ENCODE measurements at regions not wholly inside any gene's neighbourhood (a gene's known extent, or its start where the extent isn't known, plus 50 kb on each side); places are given as distances from the start of the nearest gene placed in this dataset.
"Not testable (repeated sequence)": the region's sequence is repeated elsewhere in the genome, so short reads cannot be mapped to it uniquely, and the experiment has no call there.

DNA sequence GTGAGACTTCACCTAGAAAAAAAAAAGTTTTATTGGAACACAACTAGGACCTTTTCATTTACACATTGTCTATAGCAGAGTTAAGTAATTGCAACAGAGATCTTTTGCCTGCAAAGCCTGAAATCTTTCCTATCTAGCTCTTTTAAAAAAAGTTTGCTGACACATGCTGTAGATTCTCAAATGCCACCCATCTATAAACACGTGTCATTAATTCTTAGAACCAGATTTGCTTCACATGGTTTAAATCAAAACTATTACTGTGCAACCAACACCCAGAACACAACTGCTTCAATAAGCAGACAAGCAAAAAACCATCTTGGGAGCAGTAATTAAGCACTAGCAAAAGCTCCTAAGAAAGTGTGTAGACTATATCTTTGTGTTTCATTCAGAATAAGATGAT lies 55.0 kb downstream of the OXSM start:
- DNase-seq (ENCODE audit: low read depth): no peak
- in situ Hi-C loops (cut with HindIII; ENCODE audit: low pct_unique_long_range_greater_than_20kb, low sequenced_read_pairs): no loop called here

DNA sequence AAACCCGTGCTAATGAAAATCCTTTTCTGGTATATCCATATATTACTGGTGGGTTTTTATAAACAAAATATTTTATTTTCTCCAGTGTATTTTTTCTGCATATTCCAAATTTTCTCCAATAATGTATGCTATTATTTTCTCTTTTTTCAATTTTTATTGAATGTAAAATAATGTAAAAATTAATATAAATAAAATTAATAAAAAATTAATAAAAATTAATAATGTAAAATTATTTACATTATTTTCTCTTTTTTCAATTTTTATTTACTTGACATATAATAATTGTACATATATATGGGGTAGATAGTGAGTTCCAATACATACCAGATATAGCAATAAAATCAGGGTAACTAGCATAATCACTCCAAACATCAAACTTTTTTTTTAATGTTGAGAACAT lies 56.4 kb downstream of the OXSM start:
- DNase-seq (ENCODE audit: low read depth): no peak
- in situ Hi-C loops (cut with HindIII; ENCODE audit: low pct_unique_long_range_greater_than_20kb, low sequenced_read_pairs): no loop called here

- no peak for DNase-seq (ENCODE audit: low read depth)
- in situ Hi-C loops (cut with HindIII; ENCODE audit: low pct_unique_long_range_greater_than_20kb, low sequenced_read_pairs): no loop called here
These were observed 59.2 kb downstream of the OXSM start for GRCh38 chr3:25849091-25849490.

GRCh38 chr3:25849641-25850385 lies 59.9 kb downstream of the OXSM start:
- DNase-seq (ENCODE audit: low read depth): no peak
- in situ Hi-C loops (cut with HindIII; ENCODE audit: low pct_unique_long_range_greater_than_20kb, low sequenced_read_pairs): no loop called here

GRCh38 chr3:25851693-25852259 lies 61.9 kb downstream of the OXSM start:
- in situ Hi-C loops (cut with HindIII; ENCODE audit: low pct_unique_long_range_greater_than_20kb, low sequenced_read_pairs): not testable (repeated sequence)

DNA sequence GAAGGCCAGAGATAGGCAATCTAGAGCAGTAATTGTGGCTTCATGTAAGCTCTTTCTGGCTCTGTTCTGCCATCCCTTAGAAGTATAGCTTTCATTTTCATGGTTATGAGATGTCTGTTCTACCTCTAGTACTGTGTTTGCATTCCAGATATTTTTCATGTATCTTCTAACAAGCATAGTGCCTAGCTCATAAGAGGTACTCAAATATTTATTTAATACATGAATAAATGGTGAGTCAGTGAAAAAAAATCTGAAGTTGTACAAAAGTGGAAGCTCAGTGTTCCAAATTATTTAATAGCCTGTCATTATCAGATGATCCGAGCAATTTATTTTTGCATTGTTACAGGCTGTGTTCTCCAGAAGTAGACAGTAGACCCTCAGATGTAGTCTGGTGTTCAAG lies 64.3 kb downstream of the OXSM start:
- in situ Hi-C loops (cut with HindIII; ENCODE audit: low pct_unique_long_range_greater_than_20kb, low sequenced_read_pairs): no loop called here
- no peak for DNase-seq (ENCODE audit: low read depth)

More at GRCh38 chr3:25851693-25852259, 61.9 kb downstream of the OXSM start:
- not testable (repeated sequence) for DNase-seq (ENCODE audit: low read depth)

DNA sequence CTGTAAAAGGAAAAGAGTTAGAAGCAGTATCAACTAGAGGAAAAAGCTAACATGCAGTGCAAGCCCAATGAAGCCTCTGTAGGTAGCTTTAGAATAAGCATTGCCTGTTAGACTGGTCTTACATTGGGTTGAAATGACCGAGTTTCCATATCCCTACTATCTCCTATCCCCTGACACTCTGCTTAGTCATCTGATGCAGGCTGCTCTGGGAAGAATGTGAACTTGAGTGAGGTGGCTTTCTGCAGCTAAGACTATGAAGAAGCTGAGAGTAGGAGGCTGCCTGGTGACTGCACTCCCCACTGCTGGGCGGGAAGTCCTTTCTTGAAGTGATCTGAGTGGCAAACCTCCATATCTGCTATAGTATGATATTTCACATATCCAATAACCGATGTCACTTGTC lies 64.7 kb downstream of the OXSM start:
- DNase-seq (ENCODE audit: low read depth): no peak
- in situ Hi-C loops (cut with HindIII; ENCODE audit: low pct_unique_long_range_greater_than_20kb, low sequenced_read_pairs): no loop called here

DNA sequence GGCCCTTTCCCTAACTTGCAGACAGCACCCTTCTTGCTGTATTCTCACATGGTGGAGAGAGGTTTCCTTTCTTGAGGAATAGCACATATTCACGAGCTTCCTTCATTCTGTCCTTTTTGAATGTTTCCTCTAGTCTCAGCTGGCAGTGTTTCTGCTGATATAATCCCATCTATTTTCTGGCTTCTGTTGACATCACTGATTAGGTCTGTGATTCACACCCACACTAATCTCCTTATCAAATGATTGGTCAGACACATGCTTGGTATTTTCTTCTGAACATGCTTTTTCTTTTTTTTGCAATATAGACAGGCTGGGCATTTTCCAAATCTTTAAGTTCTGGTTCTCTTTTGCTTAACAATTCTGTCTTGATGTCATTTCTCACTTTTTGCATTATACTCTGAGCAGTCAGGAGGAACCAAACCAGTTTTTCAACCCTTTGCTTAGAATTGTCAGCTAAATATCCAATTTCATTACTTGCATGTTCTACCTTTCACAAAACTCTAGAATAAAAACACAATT lies 65.4 kb downstream of the OXSM start:
- DNase-seq (ENCODE audit: low read depth): no peak
- in situ Hi-C loops (cut with HindIII; ENCODE audit: low pct_unique_long_range_greater_than_20kb, low sequenced_read_pairs): no loop called here

GRCh38 chr3:25856902-25857518 lies 67.1 kb downstream of the OXSM start:
- peak; percentile 16 for DNase-seq (ENCODE audit: low read depth)
- in situ Hi-C loops (cut with HindIII; ENCODE audit: low pct_unique_long_range_greater_than_20kb, low sequenced_read_pairs): no loop called here

GRCh38 chr3:25861566-25861965 lies 71.7 kb downstream of the OXSM start:
- in situ Hi-C loops (cut with HindIII; ENCODE audit: low pct_unique_long_range_greater_than_20kb, low sequenced_read_pairs): no loop called here
- DNase-seq (ENCODE audit: low read depth): no peak

GRCh38 chr3:25863011-25863415 lies 73.1 kb downstream of the OXSM start:
- in situ Hi-C loops (cut with HindIII; ENCODE audit: low pct_unique_long_range_greater_than_20kb, low sequenced_read_pairs): no loop called here
- DNase-seq (ENCODE audit: low read depth): no peak

DNA sequence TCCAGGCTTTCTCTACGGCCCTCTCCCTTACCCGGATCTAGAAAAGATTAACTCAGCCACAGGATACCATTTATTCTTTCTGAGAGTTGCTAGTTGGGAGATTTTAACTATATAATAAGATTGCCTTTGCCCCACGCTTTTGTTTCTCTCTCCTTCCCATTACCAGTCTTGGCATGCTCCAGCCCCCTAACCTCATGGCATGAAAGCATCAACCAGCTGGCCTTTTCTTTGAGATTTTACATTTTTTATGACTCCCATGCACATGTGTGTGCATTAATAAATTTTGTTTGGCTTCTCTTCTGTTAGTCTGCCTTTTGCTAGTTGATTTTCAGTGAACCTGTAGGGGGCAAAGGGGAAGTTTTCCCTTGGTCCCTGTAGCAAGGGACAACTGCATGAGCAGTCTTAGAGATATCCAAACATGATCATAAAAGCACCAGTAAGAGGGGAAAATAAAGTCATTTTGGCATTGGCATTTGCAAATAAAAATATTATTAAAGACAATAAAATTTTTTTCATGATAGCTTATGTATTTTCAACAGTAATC lies 73.6 kb downstream of the OXSM start:
- in situ Hi-C loops (cut with HindIII; ENCODE audit: low pct_unique_long_range_greater_than_20kb, low sequenced_read_pairs): no loop called here

GRCh38 chr3:25870452-25870851 lies 80.6 kb downstream of the OXSM start:
- in situ Hi-C loops (cut with HindIII; ENCODE audit: low pct_unique_long_range_greater_than_20kb, low sequenced_read_pairs): no loop called here
- no peak for DNase-seq (ENCODE audit: low read depth)

More for the DNA sequence above, 73.6 kb downstream of the OXSM start:
- DNase-seq (ENCODE audit: low read depth): no peak

GRCh38 chr3:25872200-25872877 lies 82.4 kb downstream of the OXSM start:
- in situ Hi-C loops (cut with HindIII; ENCODE audit: low pct_unique_long_range_greater_than_20kb, low sequenced_read_pairs): no loop called here
- DNase-seq (ENCODE audit: low read depth): no peak

DNA sequence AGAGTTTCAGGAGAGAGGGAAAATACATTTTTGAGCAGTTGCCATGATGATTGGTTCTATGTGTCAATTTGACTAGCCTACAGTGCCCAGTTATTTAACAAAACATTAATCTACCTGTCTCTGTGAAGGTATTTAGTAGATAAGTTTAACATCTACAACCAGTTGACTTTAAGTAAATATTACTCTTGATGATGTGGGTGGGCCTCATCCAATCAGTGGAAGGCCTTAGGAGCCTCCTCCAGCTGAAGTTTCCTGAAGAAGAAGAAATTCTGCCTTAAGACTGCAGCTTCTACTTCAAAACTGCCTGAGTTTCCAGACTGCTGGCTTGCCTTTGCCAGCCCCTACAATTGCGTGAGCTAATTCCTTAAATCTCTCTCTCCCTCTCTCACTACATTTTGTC lies 93.6 kb downstream of the OXSM start:
- no peak for DNase-seq (ENCODE audit: low read depth)
- in situ Hi-C loops (cut with HindIII; ENCODE audit: low pct_unique_long_range_greater_than_20kb, low sequenced_read_pairs): no loop called here

DNA sequence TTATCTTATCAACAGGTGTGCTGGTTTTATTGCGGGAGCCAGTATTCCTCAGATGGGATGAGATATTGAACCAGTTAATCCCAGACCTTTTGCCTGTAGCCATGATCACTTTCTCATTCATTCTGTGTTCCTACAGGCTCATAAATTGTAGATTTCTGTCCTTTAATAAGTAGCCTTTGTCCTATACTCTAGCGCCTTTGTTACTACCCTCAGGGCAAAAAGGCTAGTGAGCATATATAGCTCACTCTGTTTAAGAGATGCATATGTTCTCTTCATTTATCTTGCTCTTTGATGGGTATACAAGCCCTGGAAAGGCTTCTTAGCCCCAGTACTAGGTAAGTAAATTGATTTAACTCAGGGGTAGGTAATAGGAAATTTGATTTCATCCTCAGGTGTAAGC lies 95.1 kb downstream of the OXSM start:
- in situ Hi-C loops (cut with HindIII; ENCODE audit: low pct_unique_long_range_greater_than_20kb, low sequenced_read_pairs): no loop called here
- no peak for DNase-seq (ENCODE audit: low read depth)

GRCh38 chr3:25885544-25885943 lies 95.7 kb downstream of the OXSM start:
- in situ Hi-C loops (cut with HindIII; ENCODE audit: low pct_unique_long_range_greater_than_20kb, low sequenced_read_pairs): no loop called here
- peak; percentile 13 for DNase-seq (ENCODE audit: low read depth)

DNA sequence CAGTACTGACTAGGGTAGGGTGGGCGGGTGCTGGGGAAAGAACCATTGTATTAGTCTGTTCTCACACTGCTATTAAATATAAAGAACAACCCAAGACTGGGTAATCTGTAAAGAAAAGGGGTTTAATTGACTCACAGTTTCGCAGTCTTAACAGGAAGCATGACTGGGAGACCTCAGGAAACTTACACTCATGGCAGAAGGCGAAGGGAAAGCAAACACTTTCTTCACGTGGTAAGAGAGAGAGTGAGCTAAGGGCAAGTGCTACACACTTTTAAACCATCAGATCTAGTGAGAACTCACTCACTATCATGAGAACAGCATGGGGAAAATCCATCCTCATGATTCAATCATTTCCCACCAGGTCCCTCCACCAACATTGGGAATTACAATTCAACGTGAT lies 98.0 kb downstream of the OXSM start:
- in situ Hi-C loops (cut with HindIII; ENCODE audit: low pct_unique_long_range_greater_than_20kb, low sequenced_read_pairs): no loop called here
- DNase-seq (ENCODE audit: low read depth): no peak
